Karpas-422 (cell line): ENCODE measurements at regions not wholly inside any gene's neighbourhood (a gene's known extent, or its start where the extent isn't known, plus 50 kb on each side); places are given as distances from the start of the nearest gene placed in this dataset.

Experiments
- DNase-seq: peaks from one replicate; pipeline ENCODE4 v3.0.0-alpha.2; 2015
- H2AFZ ChIP-seq: fragments of 200-600 bp; sonication (generic); 2 replicates; pipeline ENCODE4 v1.6.1; 2014; ENCODE audit warnings: antibody characterized with exemption, low read length, mixed read lengths
- H3K27ac ChIP-seq: fragments of 200-600 bp; sonication (generic); 2 replicates; pipeline ENCODE4 v1.5.1; 2014; ENCODE audit warnings: mild to moderate bottlenecking, low read length, moderate library complexity
- H3K27me3 ChIP-seq: fragments of 200-600 bp; sonication (generic); 2 replicates; pipeline ENCODE4 v1.6.1; 2014; ENCODE audit warnings: low read length, mixed read lengths
- H3K36me3 ChIP-seq: fragments of 200-600 bp; sonication (generic); 2 replicates; pipeline ENCODE4 v1.6.1; 2014; ENCODE audit warnings: low read length, mixed read lengths; ENCODE audit not compliant: insufficient read depth
- H3K4me1 ChIP-seq: fragments of 200-600 bp; sonication (generic); 2 replicates; pipeline ENCODE4 v1.6.1; 2014; ENCODE audit warnings: mild to moderate bottlenecking, low read length, mixed read lengths
- H3K4me2 ChIP-seq: fragments of 200-600 bp; sonication (generic); 2 replicates; pipeline ENCODE4 v1.6.1; 2014; ENCODE audit warnings: low read length, low read depth, mild to moderate bottlenecking; ENCODE audit not compliant: poor library complexity, severe bottlenecking
- H3K4me3 ChIP-seq: fragments of 200-600 bp; sonication (generic); 2 replicates; pipeline ENCODE4 v1.5.1; 2014; ENCODE audit warnings: mild to moderate bottlenecking, antibody characterized with exemption, low read length, mixed read lengths
- H3K79me2 ChIP-seq: fragments of 200-600 bp; sonication (generic); 2 replicates; pipeline ENCODE4 v1.6.1; 2014; ENCODE audit warnings: mild to moderate bottlenecking, low read length, mixed read lengths
- H3K9ac ChIP-seq: fragments of 200-600 bp; sonication (generic); 2 replicates; pipeline ENCODE4 v1.6.0; 2014; ENCODE audit warnings: low read length
- H3K9me2 ChIP-seq: fragments of 200-600 bp; sonication (generic), shearing (Covaris generic); replicated peaks from 2 replicates; pipeline ENCODE4 v1.6.0; 2014; ENCODE audit warnings: mild to moderate bottlenecking, low read length, moderate library complexity; ENCODE audit not compliant: insufficient read depth
- H3K9me3 ChIP-seq: fragments of 300-700, 200-600 bp; sonication (generic); 2 replicates; pipeline ENCODE4 v1.6.1; 2014; ENCODE audit warnings: low read length, mixed read lengths
- H4K20me1 ChIP-seq: fragments of 200-600 bp; sonication (generic); 2 replicates; pipeline ENCODE4 v1.6.1; 2014; ENCODE audit warnings: mild to moderate bottlenecking, antibody characterized with exemption, low read length, low read depth; ENCODE audit not compliant: insufficient read depth

- Histone ChIP-seq H3K36me3 (no peaks in the 10 kb centered on the region), H3K4me2 (no peak overlapping the region), H3K27ac (no peak overlapping the region), H3K9ac (no peak overlapping the region), H3K4me3 (no peak overlapping the region), H3K9me2 (no peaks in the 10 kb centered on the region), H2AFZ (no peak overlapping the region), H3K27me3 (no peaks in the 10 kb centered on the region), H3K9me3 (peaks cover 2% of the 10 kb centered on the region; the same call in 1 of the 2 replicates), H4K20me1 (no peaks in the 10 kb centered on the region), H3K4me1 (peaks cover 3% of the 10 kb centered on the region; the same call in 1 of the 2 replicates), H3K79me2 (no peaks in the 10 kb centered on the region)
- no peak for DNase-seq
Measured at GRCh38 chr18:27673861-27674260, 488.8 kb upstream of the CHST9 start.

- Histone ChIP-seq H3K4me3 (no peak overlapping the region), H3K9ac (no peak overlapping the region), H3K9me2 (no peaks in the 10 kb centered on the region), H3K27me3 (no peaks in the 10 kb centered on the region), H3K79me2 (no peaks in the 10 kb centered on the region), H3K4me1 (peaks cover 30% of the 10 kb centered on the region), H3K9me3 (peaks cover 4% of the 10 kb centered on the region; the same call in 1 of the 2 replicates), H3K4me2 (no peak overlapping the region), H4K20me1 (no peaks in the 10 kb centered on the region), H3K36me3 (no peaks in the 10 kb centered on the region), H2AFZ (no peak overlapping the region), H3K27ac (peak overlapping the region; percentile 72)
- DNase-seq, result no peak
Measured at GRCh38 chr18:27668158-27668557, 483.1 kb upstream of the CHST9 start.

GRCh38 chr18:27667064-27667463, 482.0 kb upstream of the CHST9 start:
- Histone ChIP-seq H4K20me1 (no peaks in the 10 kb centered on the region), H3K9me2 (no peaks in the 10 kb centered on the region), H3K9ac (no peak overlapping the region), H3K36me3 (no peaks in the 10 kb centered on the region), H3K4me3 (no peak overlapping the region), H3K4me2 (peak overlapping the region; percentile 15), H3K9me3 (peaks cover 4% of the 10 kb centered on the region; the same call in 1 of the 2 replicates), H3K4me1 (peaks cover 30% of the 10 kb centered on the region), H3K27ac (peak overlapping the region; percentile 72), H3K79me2 (no peaks in the 10 kb centered on the region), H3K27me3 (no peaks in the 10 kb centered on the region), H2AFZ (no peak overlapping the region)
- no peak for DNase-seq

- H3K36me3 ChIP-seq, result no peaks in the 10 kb centered on the region
- H3K4me3 ChIP-seq, result no peak overlapping the region
- H3K79me2 ChIP-seq, result no peaks in the 10 kb centered on the region
- H3K27me3 ChIP-seq, result no peaks in the 10 kb centered on the region
- H3K4me2 ChIP-seq, result no peak overlapping the region
- H3K27ac ChIP-seq, result peak overlapping the region; percentile 72
- peaks cover 4% of the 10 kb centered on the region; the same call in 1 of the 2 replicates for H3K9me3 ChIP-seq
- no peaks in the 10 kb centered on the region for H4K20me1 ChIP-seq
- no peaks in the 10 kb centered on the region for H3K9me2 ChIP-seq
- H3K9ac ChIP-seq, result no peak overlapping the region
- peaks cover 32% of the 10 kb centered on the region for H3K4me1 ChIP-seq
- no peak overlapping the region for H2AFZ ChIP-seq
- DNase-seq, result no peak
Measured at GRCh38 chr18:27666016-27666415, 480.9 kb upstream of the CHST9 start.

GRCh38 chr18:27665264-27665799, 480.2 kb upstream of the CHST9 start:
- Histone ChIP-seq H3K4me2 (no peak overlapping the region), H3K36me3 (no peaks in the 10 kb centered on the region), H2AFZ (no peak overlapping the region), H3K4me3 (no peak overlapping the region), H3K9ac (no peak overlapping the region), H3K27ac (peak overlapping the region; percentile 72; the same call in 1 of the 2 replicates), H3K9me2 (no peaks in the 10 kb centered on the region), H4K20me1 (no peaks in the 10 kb centered on the region), H3K9me3 (peaks cover 4% of the 10 kb centered on the region; the same call in 1 of the 2 replicates), H3K79me2 (no peaks in the 10 kb centered on the region), H3K27me3 (no peaks in the 10 kb centered on the region), H3K4me1 (peaks cover 38% of the 10 kb centered on the region)
- no peak for DNase-seq

DNA sequence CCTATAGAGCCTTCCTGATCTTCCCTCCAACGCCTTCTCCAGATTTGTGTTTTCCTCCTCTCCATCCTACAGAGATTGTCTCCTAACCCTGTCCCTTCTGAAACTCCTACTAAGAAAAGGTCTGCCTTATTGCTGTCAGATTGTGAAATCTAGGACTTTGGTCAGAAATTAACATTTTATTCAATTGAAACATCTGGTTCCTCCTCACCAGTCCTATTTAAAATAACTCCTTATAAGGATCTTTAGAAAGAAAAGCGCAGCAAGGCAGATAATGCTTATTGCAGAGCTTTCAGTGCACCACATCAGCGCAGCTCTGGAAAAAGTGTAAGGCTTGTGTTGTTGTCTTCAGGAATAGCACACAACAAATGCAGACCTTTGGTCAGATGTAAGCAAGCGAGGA, 477.8 kb upstream of the CHST9 start:
- peaks cover 4% of the 10 kb centered on the region; the same call in 1 of the 2 replicates for H3K9me3 ChIP-seq
- peak overlapping the region; percentile 19 for H3K4me2 ChIP-seq
- no peaks in the 10 kb centered on the region for H3K36me3 ChIP-seq
- H3K79me2 ChIP-seq, result no peaks in the 10 kb centered on the region
- H3K9me2 ChIP-seq, result no peaks in the 10 kb centered on the region
- no peaks in the 10 kb centered on the region for H3K27me3 ChIP-seq
- H3K4me3 ChIP-seq, result 0 out of 2 replicates have a peak overlapping the region, but pooled peaks have one; percentile 0
- peaks cover 26% of the 10 kb centered on the region for H3K4me1 ChIP-seq
- H3K9ac ChIP-seq, result peak overlapping the region; percentile 19
- no peaks in the 10 kb centered on the region for H4K20me1 ChIP-seq
- no peak for DNase-seq
- peak overlapping the region; percentile 51 for H3K27ac ChIP-seq
- H2AFZ ChIP-seq, result no peak overlapping the region

DNA sequence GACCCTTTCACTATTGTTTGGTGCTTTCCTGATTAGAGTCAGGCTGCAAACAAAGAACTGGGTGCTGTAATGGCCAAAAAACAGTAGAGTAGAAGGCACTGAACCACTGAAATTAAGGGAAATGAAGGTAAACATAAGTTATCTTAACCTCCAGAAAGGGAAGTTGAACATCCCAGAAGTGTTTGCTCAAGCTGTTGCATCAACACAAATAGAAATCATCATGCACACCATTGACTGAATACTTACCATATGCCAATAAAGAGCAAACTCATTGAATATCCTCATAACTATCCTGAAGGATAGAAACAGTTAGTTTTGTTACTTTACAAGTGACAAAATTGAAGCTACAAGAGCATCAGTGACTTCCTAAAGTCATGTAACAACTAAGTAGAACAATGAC, 477.4 kb upstream of the CHST9 start:
- no peaks in the 10 kb centered on the region for H3K79me2 ChIP-seq
- no peak for DNase-seq
- H3K9me2 ChIP-seq, result no peaks in the 10 kb centered on the region
- H3K4me3 ChIP-seq, result 0 out of 2 replicates have a peak overlapping the region, but pooled peaks have one; percentile 0
- peaks cover 23% of the 10 kb centered on the region for H3K4me1 ChIP-seq
- H3K9ac ChIP-seq, result peak overlapping the region; percentile 19; the same call in 1 of the 2 replicates
- H3K27ac ChIP-seq, result peak overlapping the region; percentile 51
- H3K4me2 ChIP-seq, result no peak overlapping the region
- H4K20me1 ChIP-seq, result no peaks in the 10 kb centered on the region
- H3K9me3 ChIP-seq, result peaks cover 4% of the 10 kb centered on the region; the same call in 1 of the 2 replicates
- H2AFZ ChIP-seq, result no peak overlapping the region
- H3K27me3 ChIP-seq, result no peaks in the 10 kb centered on the region
- no peaks in the 10 kb centered on the region for H3K36me3 ChIP-seq

GRCh38 chr18:27661320-27662018, 476.4 kb upstream of the CHST9 start:
- Histone ChIP-seq H3K4me2 (peak overlapping the region; percentile 2), H3K4me1 (peaks cover 23% of the 10 kb centered on the region), H3K27ac (peak overlapping the region; percentile 51), H3K36me3 (no peaks in the 10 kb centered on the region), H4K20me1 (no peaks in the 10 kb centered on the region), H3K27me3 (no peaks in the 10 kb centered on the region), H3K4me3 (no peak overlapping the region), H3K79me2 (no peaks in the 10 kb centered on the region), H3K9me3 (peaks cover 4% of the 10 kb centered on the region), H3K9me2 (no peaks in the 10 kb centered on the region), H3K9ac (no peak overlapping the region), H2AFZ (no peak overlapping the region)
- DNase-seq, result no peak
